KBM-7 (cell line): ENCODE measurements at regions not wholly inside any gene's neighbourhood (a gene's known extent, or its start where the extent isn't known, plus 50 kb on each side); places are given as distances from the start of the nearest gene placed in this dataset.
A peak's percentile ranks its signal among the peaks of the same experiment; 100 is the strongest.
"Not testable (repeated sequence)": the region's sequence is repeated elsewhere in the genome, so short reads cannot be mapped to it uniquely, and the experiment has no call there.

ENCODE experiments used
- DNase-seq: peaks from one replicate; pipeline ENCODE4 v3.0.0-alpha.2; 2015
- in situ Hi-C: fragments of 300-500 bp; cut with MboI; formaldehyde crosslinking; loops from 2 replicates; pipeline ENCODE4 v1.14.3; 2020; ENCODE audit warnings: low sequenced_read_pairs, low pct_unique_long_range_greater_than_20kb, mixed read lengths

DNA sequence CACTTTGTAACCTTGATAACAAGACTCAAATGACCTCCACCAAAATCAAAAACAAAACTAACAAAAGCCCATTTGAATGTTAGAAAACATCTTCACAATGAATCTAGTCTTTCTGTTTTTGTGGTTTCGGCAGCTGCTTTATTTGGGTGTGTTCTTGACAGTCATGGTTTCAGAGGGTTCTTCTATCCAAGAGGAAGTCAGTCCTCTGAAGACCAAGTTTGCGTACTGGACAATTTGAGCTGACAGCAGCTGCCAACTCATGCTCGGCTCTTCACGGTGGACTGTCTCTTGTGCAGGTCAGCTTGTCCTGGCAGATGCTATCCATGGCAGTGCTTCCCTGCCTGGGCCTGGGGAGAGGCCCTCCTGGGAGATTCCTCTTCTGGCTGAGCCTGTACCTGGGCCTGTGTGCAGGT is 91.0 kb downstream of the TMEM17 start:
- in situ Hi-C loops: loop anchor here (25.0 kb wide), 2 partner anchors 203 to 428 kb away; no protein-coding TSS in a partner anchor
- DNase-seq: peak; percentile 39

DNA sequence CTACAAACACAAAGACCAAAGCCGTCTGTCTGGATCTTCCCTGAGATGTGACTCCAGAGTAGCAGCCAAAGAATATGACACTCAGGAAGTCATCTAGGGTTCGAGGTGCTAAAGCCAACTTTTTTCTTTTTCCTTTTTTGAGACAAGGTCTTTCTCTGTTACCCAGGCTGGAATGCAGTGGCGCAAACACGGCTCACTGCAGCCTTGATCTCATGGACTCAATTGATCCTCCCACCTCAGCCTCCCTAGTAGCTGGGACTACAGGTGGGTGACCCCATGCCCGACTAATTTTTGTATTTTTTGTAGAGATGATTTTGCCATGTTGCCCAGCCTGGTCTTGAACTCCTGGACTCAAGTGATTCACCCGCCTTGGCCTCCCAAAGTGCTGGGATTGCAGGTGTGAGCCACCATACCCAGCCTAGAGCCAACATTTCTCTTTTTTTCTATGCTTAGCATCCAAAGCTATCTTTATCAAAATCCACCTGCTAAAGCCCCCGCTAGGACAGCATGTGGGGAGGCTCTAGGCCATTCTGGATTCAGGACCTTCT is 92.8 kb downstream of the TMEM17 start:
- DNase-seq: no peak
- in situ Hi-C loops: loop anchor here (25.0 kb wide), 2 partner anchors 201 to 426 kb away; no protein-coding TSS in a partner anchor

DNA sequence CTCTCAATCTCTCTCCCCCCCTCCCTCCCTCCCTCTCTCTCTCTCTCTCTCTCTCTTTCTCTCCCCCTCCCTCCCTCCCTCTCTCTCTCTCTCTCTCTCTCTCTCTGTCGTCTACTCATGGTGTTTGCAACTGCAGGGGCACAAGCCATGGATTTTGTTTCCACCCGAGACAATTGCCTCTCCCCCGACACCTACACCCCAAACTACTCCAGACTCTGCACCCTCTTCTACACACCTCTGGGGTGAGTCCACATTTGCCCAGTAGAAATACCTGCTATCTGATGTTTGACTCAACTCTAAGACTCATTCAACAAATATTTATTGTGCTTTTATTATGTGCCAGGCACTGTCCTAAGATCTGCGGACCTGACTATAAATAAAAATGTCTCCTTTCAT is 93.7 kb downstream of the TMEM17 start:
- DNase-seq: no peak
- in situ Hi-C loops: loop anchor here (25.0 kb wide), 2 partner anchors 200 to 425 kb away; no protein-coding TSS in a partner anchor

DNA sequence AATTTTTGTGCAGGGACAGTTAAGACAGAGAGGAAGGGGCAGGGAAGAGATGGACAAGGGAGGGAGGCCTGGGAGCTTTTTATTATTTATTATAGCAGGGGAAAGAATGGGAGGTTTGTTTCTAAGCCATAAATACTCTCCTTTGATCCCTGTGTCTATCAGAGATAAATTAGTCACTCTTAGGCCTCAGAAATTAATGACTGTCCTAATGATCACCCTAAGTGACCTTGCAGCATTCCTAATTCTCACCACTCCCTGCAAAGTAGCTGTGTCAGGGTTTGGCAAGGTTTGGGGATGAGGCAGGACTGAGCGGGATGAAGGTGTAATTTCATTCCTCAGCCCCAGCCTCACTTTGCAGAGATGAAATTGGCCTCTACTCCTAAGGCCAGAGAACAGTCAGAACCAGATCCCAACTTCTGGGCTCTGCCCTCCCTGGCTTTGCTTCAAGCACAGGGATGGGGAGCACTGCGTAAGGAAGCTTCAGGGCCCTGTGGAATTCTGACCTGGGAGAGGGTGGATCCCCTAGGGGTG is 95.0 kb downstream of the TMEM17 start:
- in situ Hi-C loops: loop anchor here (25.0 kb wide), 2 partner anchors 199 to 424 kb away; no protein-coding TSS in a partner anchor
- no peak for DNase-seq

DNA sequence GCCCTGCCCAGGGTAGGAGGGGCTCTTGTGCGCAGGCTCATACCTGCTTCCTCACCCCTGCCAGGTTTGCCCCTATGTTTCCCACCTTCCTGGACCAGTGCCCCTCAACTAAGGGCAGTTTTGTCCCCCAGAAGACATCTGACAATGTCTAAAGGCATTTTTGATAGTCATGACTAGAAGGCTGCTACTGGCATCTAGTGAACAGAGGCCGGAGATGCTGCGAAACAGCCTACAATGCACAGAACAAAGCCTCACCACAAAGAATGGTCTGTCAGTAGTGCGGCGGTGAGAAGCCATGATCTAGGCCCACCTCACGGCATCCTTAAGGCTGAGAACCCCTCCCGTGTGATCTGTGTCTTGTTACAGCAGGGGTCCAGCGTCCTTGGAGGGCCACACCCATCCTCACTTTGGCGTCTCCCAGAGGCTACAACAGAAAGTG is 96.0 kb downstream of the TMEM17 start:
- peak; percentile 56 for DNase-seq
- in situ Hi-C loops: loop anchor here (25.0 kb wide), 2 partner anchors 198 to 423 kb away; no protein-coding TSS in a partner anchor

DNA sequence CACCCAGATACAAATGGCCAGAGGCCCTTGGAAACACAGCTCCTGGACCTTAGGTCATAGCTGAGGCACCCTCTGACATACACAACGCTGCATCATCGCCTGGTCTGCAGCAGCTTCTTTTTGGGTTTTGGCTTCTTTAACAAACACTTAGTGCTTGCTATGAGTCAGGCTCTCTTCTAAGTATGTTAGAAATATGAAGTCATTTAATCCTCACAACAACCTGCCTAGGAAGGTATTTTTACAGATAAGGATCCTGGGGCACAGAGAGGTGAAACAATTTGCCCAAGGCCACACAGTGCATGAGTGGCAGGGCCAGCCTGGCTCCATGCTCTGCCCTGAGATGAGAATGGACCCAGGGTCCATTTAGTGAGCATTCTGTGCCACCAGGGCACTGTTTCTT is 96.6 kb downstream of the TMEM17 start:
- DNase-seq: no peak
- in situ Hi-C loops: loop anchor here (25.0 kb wide), 2 partner anchors 197 to 422 kb away; no protein-coding TSS in a partner anchor

DNA sequence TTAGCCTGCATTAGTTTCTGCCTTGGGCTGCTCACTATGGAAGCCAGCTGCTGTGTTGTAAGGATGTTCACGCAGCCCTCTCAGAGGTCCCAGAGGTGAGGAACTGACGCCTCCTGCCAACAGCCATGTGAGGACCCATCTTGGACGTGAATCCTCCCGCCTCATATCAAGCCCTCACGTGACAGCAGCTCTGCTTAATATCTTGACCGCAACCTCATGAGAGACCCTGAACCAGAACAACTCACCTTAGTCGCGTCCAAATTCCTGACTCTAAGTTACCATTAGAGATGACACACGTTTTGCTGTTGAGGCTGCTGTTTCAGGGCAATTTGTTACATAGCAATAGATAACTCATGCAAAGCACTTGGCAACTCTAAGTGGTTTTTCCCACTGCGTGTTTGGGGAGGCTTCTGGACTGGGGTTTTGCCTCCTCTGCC is 97.7 kb downstream of the TMEM17 start:
- in situ Hi-C loops: loop anchor here (25.0 kb wide), 2 partner anchors 196 to 421 kb away; no protein-coding TSS in a partner anchor
- no peak for DNase-seq

DNA sequence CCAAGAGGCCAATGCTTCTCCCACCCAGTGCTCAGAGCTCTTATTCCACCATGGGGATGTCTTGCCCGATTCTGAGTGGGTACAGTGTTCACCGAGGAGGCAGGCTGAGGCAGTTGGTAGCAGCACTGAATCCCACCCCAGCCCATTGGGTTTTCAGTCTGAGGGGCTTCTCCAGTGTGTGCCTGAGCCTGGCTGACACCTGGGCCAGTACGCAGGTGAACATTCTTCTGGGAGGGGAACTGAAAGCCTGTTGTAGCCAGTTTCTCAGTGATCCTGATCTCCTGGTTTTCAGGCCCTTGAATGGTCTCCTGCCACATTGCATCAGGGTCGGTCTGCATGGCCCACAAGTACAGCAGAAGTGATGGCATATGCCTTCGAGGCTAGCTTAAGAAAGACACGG is 98.2 kb downstream of the TMEM17 start:
- DNase-seq: no peak
- in situ Hi-C loops: loop anchor here (25.0 kb wide), 2 partner anchors 196 to 421 kb away; no protein-coding TSS in a partner anchor

DNA sequence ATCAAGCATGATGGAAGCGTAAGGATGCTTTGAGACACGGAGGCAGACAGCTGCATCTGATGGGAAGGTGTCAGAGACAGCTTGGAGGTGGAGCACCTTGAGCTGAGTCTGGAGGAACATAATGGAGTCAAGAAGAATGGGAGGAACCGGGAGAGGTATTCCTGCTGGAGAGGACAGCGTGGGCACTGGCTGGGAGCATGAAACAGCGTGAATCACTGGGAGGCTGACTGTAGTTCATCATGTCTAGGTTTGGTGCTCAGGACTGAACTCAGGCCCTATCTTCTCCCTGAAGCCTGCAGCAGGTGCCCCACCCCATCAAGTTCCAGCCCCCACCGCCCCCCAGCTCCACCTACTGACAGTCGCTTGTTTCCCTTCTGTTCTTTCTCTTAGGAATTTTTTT is 98.6 kb downstream of the TMEM17 start:
- no peak for DNase-seq
- in situ Hi-C loops: loop anchor here (25.0 kb wide), 2 partner anchors 195 to 420 kb away; no protein-coding TSS in a partner anchor

DNA sequence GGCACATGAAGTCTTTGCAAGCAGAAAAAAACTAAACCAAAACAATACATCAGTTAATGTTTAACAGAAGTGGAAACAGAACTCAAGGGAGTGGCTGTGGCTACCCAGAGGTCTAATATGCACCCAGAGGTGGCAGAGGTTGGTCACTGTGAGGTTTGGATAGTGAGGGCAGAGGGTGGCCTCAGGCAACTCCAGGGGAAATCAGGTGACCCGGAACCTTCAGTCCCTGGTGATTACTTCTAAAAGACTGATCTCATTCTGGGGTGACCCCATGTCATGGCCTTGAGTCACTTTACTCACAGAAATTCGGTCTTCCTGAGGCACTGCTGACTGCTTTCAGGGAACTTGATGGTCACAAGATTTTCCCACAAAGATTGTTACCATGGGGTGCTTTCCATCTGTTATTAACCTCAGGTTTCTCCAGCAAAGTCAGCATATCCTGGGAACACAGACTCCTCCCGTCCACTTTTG is 99.4 kb downstream of the TMEM17 start:
- no peak for DNase-seq
- in situ Hi-C loops: loop anchor here (25.0 kb wide), 2 partner anchors 194 to 419 kb away; no protein-coding TSS in a partner anchor

DNA sequence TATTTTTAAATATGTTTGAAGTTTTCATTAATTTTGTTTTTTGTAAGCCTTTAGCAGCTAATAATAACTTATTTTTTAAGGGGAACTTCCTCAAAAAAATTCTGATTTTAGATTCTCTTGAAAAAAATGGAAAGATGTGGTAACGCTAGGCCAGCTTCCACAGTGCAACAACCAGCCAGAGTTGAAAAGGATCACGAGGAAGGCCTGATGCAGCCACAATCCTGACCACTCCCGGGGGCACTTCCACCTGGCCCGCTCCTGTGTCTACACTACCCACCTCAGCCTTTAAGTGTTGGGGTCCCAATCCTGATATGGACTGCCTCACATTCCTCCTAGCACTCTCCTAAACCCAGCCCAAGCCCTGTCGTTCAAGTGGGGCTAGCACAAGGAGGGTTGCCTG is 101.1 kb downstream of the TMEM17 start:
- in situ Hi-C loops: loop anchor here (25.0 kb wide), 2 partner anchors 193 to 418 kb away; no protein-coding TSS in a partner anchor
- DNase-seq: no peak

DNA sequence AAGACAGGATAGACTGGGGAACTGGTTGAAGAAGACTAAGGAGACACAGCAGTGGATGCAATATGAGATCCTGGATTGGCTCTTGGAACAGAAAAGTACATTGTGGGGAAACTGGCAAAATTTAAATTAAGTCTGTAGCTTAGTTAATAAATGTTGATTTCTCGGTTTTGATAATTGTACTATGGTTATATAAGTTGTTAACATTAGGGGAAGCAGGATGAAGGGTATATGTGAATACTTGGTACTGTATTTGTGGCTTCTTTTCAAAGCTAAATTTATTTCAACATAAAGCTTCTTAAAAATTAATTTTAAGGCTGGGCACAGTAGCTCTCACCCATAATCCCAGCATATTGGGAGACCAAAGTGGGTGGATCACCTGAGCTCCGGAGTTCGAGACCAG is 103.8 kb downstream of the TMEM17 start:
- no peak for DNase-seq
- in situ Hi-C loops: loop anchor here (25.0 kb wide), 2 partner anchors 190 to 415 kb away; no protein-coding TSS in a partner anchor

DNA sequence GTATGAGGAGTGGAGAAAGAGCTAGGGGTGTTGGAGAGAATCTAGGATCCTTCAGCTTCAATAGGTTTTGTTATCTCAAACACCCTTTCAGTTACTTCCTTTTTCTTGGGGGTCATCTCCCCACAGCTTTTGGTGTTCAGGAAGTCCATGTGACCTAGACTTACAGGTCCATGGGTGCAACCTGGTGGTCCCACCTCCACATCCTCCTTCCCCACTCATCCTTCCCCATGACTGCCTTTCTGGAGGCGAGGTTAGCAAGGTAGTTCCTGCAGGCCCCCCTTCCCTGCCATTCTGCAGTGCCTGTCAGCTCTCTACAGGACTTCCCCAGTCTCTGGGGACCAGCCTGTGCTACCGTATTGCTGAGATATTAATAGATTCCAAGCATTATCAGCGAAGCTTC is 107.6 kb downstream of the TMEM17 start:
- in situ Hi-C loops: no loop called here
- peak; percentile 62 for DNase-seq

DNA sequence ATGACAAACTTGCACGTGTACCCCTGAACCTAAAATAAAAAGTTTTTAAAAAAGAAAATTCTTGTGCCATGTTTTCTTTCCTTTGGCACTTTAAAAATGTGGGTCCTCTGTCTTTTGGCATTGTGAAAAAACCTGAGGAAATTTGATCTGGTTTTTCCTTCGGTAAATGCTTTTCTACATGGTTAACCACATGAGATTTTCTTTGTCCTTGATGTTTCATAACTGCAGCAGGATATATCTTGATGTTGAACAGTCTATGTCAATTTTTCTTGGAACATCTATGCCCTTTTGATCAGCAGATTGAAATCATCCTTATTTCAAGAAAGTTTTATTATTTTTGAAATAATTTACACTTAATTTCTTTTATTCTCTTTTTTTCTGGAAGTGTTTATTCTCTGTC is 109.1 kb downstream of the TMEM17 start:
- in situ Hi-C loops: no loop called here
- DNase-seq: no peak

DNA sequence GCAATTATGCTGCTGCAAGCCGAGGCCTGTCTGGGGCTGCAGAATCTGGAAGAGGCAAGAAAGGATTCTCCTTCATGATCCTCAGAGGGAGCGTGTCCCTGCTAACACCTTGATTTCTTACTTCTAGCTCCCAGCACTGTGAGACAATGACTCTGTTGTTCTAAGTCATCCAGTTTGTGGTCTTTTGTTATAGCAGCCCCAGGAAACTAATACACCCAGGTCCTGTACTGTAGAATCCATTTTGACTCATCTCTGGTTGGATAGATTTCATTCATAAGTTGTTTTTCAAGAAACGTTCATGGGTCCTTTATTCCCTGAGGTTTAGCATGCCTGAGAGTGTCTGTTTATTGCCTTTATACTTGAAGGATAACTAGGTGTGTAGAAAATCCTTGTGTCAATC is 112.7 kb downstream of the TMEM17 start:
- in situ Hi-C loops: no loop called here

DNA sequence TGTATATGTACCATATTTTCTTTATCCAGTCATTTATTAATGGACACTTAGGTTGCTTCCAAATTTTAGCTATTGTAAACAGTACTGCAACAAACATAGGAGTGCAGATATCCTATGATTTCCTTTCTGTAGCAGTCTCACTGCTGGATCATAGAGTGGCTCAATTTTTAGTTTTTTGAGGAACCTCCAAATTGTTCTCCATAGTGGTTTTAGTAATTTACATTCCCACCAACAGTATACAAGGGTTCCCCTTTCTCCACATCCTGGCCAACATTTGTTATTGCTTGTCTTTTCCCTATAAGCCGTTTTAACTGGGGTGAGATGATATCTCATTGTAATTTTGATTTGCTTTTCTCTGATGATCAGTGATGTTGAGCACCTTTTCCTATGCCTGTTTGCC is 114.3 kb downstream of the TMEM17 start:
- in situ Hi-C loops: no loop called here
- DNase-seq: peak; percentile 45

More for the DNA sequence above, 112.7 kb downstream of the TMEM17 start:
- no peak for DNase-seq

DNA sequence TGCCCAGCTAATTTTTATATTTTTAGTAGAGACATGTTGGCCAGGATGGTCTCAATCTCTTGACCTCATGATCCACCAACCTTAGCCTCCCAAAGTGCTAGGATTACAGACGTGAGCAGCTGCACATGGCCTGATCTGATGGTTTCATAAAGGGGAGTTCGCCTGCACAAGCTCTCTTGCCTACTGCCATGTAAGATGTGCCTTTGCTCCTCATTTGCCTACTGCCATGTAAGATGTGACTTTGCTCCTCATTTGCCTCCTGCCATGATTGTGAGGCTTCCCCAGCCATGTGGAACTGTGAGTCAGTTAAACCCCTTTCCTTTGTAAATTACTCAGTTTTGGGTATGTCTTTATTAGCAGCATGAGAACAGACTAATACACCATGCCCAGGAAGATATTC is 119.6 kb downstream of the TMEM17 start:
- DNase-seq, in situ Hi-C loops: not testable (repeated sequence)

DNA sequence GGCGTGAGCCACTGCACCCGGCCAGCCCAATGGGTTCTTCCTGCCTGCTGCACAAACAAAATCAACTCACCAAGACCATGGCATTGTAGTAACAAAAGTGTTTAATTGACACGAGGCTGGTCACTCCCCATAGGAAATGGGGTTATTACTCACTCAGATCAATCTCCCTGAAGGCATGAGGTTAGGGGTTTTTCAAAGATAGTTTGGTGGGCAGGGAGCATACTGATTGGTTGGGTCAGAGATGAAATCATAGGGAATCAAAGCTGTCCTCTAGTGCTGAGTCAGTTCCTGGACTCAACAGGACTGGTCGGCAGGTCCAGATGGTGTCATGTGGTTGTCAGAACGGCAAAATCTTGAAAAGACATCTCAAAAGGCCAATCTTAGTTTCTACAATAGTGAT is 122.1 kb downstream of the TMEM17 start:
- in situ Hi-C loops: no loop called here
- DNase-seq: no peak

DNA sequence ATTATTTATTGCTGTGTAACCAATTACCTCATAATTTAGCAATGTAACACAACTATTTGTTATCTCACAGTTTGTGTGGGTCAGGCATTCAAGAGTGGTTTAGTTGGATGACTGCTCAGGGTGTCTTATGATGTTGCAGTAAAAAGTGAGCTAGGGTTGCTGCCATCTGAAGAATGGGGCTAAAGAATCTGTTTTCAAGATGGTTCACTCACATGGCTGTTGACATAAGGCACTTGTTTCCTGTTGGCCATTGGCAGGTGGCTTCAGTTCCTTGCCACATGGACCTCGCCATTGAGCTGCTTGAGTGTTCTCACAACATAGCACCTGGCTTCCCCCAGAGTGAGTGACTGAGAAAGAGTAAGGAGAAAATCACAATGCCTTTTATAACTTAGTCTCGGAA is 123.2 kb downstream of the TMEM17 start:
- in situ Hi-C loops: no loop called here

DNA sequence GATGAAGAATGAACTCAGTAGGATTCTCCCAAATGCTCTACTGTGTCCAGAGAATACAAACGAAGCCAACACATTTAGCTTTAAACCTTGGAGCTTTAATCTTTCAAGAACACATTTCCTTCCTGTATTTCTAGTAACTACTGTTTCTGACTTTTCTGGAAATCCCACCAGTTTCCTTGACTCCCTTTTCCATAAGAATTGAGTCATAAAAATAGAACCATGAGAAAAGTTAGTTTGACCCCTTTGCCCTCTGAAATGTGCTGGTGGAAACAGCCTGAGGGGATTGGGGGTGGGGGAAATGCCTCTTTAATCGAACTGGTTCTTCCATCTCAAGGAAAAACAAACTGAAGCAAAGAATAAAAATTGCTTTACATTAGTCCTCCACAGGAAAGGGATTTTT is 123.9 kb downstream of the TMEM17 start:
- in situ Hi-C loops: no loop called here
- DNase-seq: peak; percentile 65

More for the DNA sequence above, 123.2 kb downstream of the TMEM17 start:
- no peak for DNase-seq
